ENCODE measurements at regions not wholly inside any gene's neighbourhood (a gene's known extent, or its start where the extent isn't known, plus 50 kb on each side); places are given as distances from the start of the nearest gene placed in this dataset.

GRCh38 chr11:100555931-100556330 is 131.2 kb upstream of the ARHGAP42 start:
- no peaks in the 10 kb centered on the region for H3K27me3 ChIP-seq
- H2AFZ ChIP-seq = no peak overlapping the region
- no peak overlapping the region for H3K27ac ChIP-seq
- no peak overlapping the region for H3K4me3 ChIP-seq
- no peaks in the 10 kb centered on the region for H4K20me1 ChIP-seq (ENCODE audit: insufficient read depth, poor library complexity, severe bottlenecking)
- H3K79me2 ChIP-seq = no peaks in the 10 kb centered on the region
- no peaks in the 10 kb centered on the region for H3K9me2 ChIP-seq (replicated peaks; ENCODE audit: insufficient read depth)
- H3K9me3 ChIP-seq (ENCODE audit: low read depth) = no peaks in the 10 kb centered on the region
- H3K4me2 ChIP-seq = no peak overlapping the region
- TF ChIP-seq, protein P1, sequence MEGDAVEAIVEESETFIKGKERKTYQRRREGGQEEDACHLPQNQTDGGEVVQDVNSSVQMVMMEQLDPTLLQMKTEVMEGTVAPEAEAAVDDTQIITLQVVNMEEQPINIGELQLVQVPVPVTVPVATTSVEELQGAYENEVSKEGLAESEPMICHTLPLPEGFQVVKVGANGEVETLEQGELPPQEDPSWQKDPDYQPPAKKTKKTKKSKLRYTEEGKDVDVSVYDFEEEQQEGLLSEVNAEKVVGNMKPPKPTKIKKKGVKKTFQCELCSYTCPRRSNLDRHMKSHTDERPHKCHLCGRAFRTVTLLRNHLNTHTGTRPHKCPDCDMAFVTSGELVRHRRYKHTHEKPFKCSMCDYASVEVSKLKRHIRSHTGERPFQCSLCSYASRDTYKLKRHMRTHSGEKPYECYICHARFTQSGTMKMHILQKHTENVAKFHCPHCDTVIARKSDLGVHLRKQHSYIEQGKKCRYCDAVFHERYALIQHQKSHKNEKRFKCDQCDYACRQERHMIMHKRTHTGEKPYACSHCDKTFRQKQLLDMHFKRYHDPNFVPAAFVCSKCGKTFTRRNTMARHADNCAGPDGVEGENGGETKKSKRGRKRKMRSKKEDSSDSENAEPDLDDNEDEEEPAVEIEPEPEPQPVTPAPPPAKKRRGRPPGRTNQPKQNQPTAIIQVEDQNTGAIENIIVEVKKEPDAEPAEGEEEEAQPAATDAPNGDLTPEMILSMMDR (IDR thresholded peaks at IDR 0.05; ENCODE audit: poor library complexity) = no peak
- no peak for TF ChIP-seq EZH2phosphoT487 (IDR thresholded peaks at IDR 0.05; ENCODE audit: low read depth, severe bottlenecking, unreplicated experiment)
- no peak for TF ChIP-seq EZH2 (IDR thresholded peaks at IDR 0.05; ENCODE audit: borderline replicate concordance)
- H3K36me3 ChIP-seq (replicated peaks; ENCODE audit: insufficient read depth, low read depth) = no peaks in the 10 kb centered on the region
- no peak for DNase-seq (ENCODE audit: low spot score)
- H3K4me1 ChIP-seq (ENCODE audit: insufficient read depth) = no peaks in the 10 kb centered on the region

DNA sequence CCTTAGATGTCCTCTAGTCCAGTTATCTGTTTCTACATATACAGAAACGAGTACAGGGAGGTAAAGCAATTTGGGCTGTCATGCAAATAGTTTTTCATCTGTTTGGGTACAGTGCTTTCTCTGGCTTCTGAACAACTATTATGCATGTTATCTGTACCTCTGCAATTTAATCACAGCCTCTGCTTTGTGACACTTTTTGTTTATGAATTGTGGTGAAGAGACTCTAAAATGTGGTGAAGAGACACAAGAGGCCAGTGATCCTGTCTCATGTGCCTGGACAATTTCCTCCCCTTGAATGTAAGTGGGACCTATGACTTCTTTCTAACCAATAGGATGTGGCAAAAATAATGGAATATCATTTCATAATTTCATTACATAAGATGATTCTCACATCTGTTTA is 130.3 kb upstream of the ARHGAP42 start:
- no peaks in the 10 kb centered on the region for H3K9me3 ChIP-seq (ENCODE audit: low read depth)
- H3K4me1 ChIP-seq (ENCODE audit: insufficient read depth) = peaks cover 5% of the 10 kb centered on the region
- no peak overlapping the region for H3K27ac ChIP-seq
- H3K79me2 ChIP-seq = no peaks in the 10 kb centered on the region
- H2AFZ ChIP-seq = no peak overlapping the region
- no peaks in the 10 kb centered on the region for H3K27me3 ChIP-seq
- no peak for TF ChIP-seq EZH2 (IDR thresholded peaks at IDR 0.05; ENCODE audit: borderline replicate concordance)
- TF ChIP-seq, protein P1 (IDR thresholded peaks at IDR 0.05; ENCODE audit: poor library complexity) = no peak
- WGBS (ENCODE audit: low lambda C conversion rate, missing lambda C conversion rate) = 64% methylated on average over 1 of the region's 1 CpG
- H3K36me3 ChIP-seq (replicated peaks; ENCODE audit: insufficient read depth, low read depth) = no peaks in the 10 kb centered on the region
- no peaks in the 10 kb centered on the region for H3K9me2 ChIP-seq (replicated peaks; ENCODE audit: insufficient read depth)
- no peak overlapping the region for H3K4me2 ChIP-seq
- H3K4me3 ChIP-seq = no peak overlapping the region
- no peaks in the 10 kb centered on the region for H4K20me1 ChIP-seq (ENCODE audit: insufficient read depth, poor library complexity, severe bottlenecking)
- DNase-seq (ENCODE audit: low spot score) = no peak

GRCh38 chr11:100557830-100558611 is 129.1 kb upstream of the ARHGAP42 start:
- Histone ChIP-seq H3K4me2 (no peak overlapping the region), H3K79me2 (no peaks in the 10 kb centered on the region)
- DNase-seq (ENCODE audit: low spot score) = no peak

More at GRCh38 chr11:100557830-100558611, 129.1 kb upstream of the ARHGAP42 start:
- Histone ChIP-seq H4K20me1 (ENCODE audit: insufficient read depth, poor library complexity, severe bottlenecking) (no peaks in the 10 kb centered on the region), H3K27me3 (no peaks in the 10 kb centered on the region), H3K4me3 (no peak overlapping the region), H3K36me3 (replicated peaks; ENCODE audit: insufficient read depth, low read depth) (no peaks in the 10 kb centered on the region), H3K4me1 (ENCODE audit: insufficient read depth) (peaks cover 13% of the 10 kb centered on the region), H2AFZ (no peak overlapping the region), H3K9me3 (ENCODE audit: low read depth) (no peaks in the 10 kb centered on the region), H3K27ac (no peak overlapping the region), H3K9me2 (replicated peaks; ENCODE audit: insufficient read depth) (no peaks in the 10 kb centered on the region)
- TF ChIP-seq, protein P1 (IDR thresholded peaks at IDR 0.05; ENCODE audit: poor library complexity) = no peak
- TF ChIP-seq EZH2phosphoT487 (IDR thresholded peaks at IDR 0.05; ENCODE audit: low read depth, severe bottlenecking, unreplicated experiment) = no peak
- no peak for TF ChIP-seq EZH2 (IDR thresholded peaks at IDR 0.05; ENCODE audit: borderline replicate concordance)
- 77% methylated on average over 8 of the region's 8 CpGs for WGBS (ENCODE audit: low lambda C conversion rate, missing lambda C conversion rate)

All from hepatocyte (in vitro differentiated cells).